ENCODE measurements at regions not wholly inside any gene's neighbourhood (a gene's known extent, or its start where the extent isn't known, plus 50 kb on each side); places are given as distances from the start of the nearest gene placed in this dataset.

DNA sequence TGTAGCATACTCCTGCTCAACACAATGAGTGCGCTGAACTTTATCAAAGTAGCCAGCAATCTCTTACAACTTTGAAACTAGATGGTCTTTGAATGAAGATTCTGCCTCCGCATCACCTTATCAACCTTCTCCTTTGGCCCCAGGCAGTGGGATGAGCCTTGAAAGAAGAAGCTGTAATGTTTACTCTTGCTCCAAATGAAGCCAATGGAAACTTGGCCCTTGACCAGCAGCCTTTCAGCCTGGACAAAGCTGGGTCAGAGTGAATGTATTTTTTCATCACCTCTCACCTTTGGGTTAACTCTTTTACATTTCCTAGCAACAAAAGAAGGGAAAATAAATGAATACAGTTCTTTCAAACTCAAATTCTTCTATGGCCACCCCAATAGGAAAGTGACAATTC is 359.1 kb downstream of the KCNA4 start:
- H3K4me3 ChIP-seq (ENCODE audit: low read depth, low read length): no peak overlapping the region
- H3K36me3 ChIP-seq (ENCODE audit: control insufficient read depth, insufficient read depth, low read length): no peaks in the 10 kb centered on the region
- DNase-seq (ENCODE audit: low read depth): no peak
- H3K27me3 ChIP-seq (ENCODE audit: control insufficient read depth, insufficient read depth, low read length): no peaks in the 10 kb centered on the region
- no peak for TF ChIP-seq CTCF (IDR thresholded peaks at IDR 0.05; ENCODE audit: insufficient read depth, low read depth, low read length)
- ChIA-PET CTCF (no interaction called here), POLR2A (no interaction called here)

- ChIA-PET POLR2A (no interaction called here), CTCF (no interaction called here)
- H3K36me3 ChIP-seq (ENCODE audit: control insufficient read depth, insufficient read depth, low read length): no peaks in the 10 kb centered on the region
- TF ChIP-seq CTCF (IDR thresholded peaks at IDR 0.05; ENCODE audit: insufficient read depth, low read depth, low read length): no peak
- DNase-seq (ENCODE audit: low read depth): no peak
- no peaks in the 10 kb centered on the region for H3K27me3 ChIP-seq (ENCODE audit: control insufficient read depth, insufficient read depth, low read length)
- no peak overlapping the region for H3K4me3 ChIP-seq (ENCODE audit: low read depth, low read length)
Observed at GRCh38 chr11:29656597-29656996, 360.2 kb downstream of the KCNA4 start.

GRCh38 chr11:29645373-29645772 is 371.5 kb downstream of the KCNA4 start:
- Histone ChIP-seq H3K36me3 (ENCODE audit: control insufficient read depth, insufficient read depth, low read length) (no peaks in the 10 kb centered on the region), H3K27me3 (ENCODE audit: control insufficient read depth, insufficient read depth, low read length) (no peaks in the 10 kb centered on the region), H3K4me3 (ENCODE audit: low read depth, low read length) (no peak overlapping the region)
- TF ChIP-seq CTCF (IDR thresholded peaks at IDR 0.05; ENCODE audit: insufficient read depth, low read depth, low read length): no peak
- CTCF ChIA-PET: no interaction called here
- no peak for DNase-seq (ENCODE audit: low read depth)
- POLR2A ChIA-PET: no interaction called here

GRCh38 chr11:29641201-29641600 is 375.6 kb downstream of the KCNA4 start:
- CTCF ChIA-PET: no interaction called here
- DNase-seq (ENCODE audit: low read depth): no peak
- POLR2A ChIA-PET: no interaction called here
- Histone ChIP-seq H3K36me3 (ENCODE audit: control insufficient read depth, insufficient read depth, low read length) (no peaks in the 10 kb centered on the region), H3K4me3 (ENCODE audit: low read depth, low read length) (no peak overlapping the region), H3K27me3 (ENCODE audit: control insufficient read depth, insufficient read depth, low read length) (no peaks in the 10 kb centered on the region)
- no peak for TF ChIP-seq CTCF (IDR thresholded peaks at IDR 0.05; ENCODE audit: insufficient read depth, low read depth, low read length)

DNA sequence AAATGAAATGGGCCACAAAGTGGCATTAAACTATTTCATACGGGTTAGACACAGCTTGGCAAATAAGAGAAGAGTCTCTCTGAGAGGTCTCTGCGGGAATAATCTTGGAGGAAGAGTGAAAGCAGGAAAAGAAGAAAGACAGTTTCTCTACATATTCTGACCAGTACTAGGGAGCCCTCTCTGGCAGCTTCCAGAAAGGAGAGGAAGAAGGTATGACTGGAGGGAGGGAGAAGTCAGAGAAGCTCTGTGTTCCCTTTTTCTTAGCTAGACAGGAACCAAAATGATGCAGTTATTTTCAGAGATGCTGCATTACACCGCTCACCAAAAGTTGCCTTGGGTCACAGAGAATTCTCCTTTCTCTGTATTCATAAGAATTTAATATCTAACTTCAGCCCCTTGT is 382.1 kb downstream of the KCNA4 start:
- ChIA-PET CTCF (interaction anchor here (1.2 kb wide), 1 partner anchor 30 kb away, joined by 3 read pairs; no protein-coding TSS in a partner anchor), POLR2A (no interaction called here)
- no peak for TF ChIP-seq CTCF (IDR thresholded peaks at IDR 0.05; ENCODE audit: insufficient read depth, low read depth, low read length)
- DNase-seq (ENCODE audit: low read depth): no peak
- no peaks in the 10 kb centered on the region for H3K27me3 ChIP-seq (ENCODE audit: control insufficient read depth, insufficient read depth, low read length)
- H3K4me3 ChIP-seq (ENCODE audit: low read depth, low read length): no peak overlapping the region
- no peaks in the 10 kb centered on the region for H3K36me3 ChIP-seq (ENCODE audit: control insufficient read depth, insufficient read depth, low read length)
